Mesenchymal stem cell (in vitro differentiated cells and primary cell): ENCODE measurements at regions not wholly inside any gene's neighbourhood (a gene's known extent, or its start where the extent isn't known, plus 50 kb on each side); places are given as distances from the start of the nearest gene placed in this dataset.

Experiments
- DNase-seq: peaks from one replicate; pipeline ENCODE4 v3.0.0-alpha.2; 2013
- H2AFZ ChIP-seq: one replicate; pipeline ENCODE4 v1.6.1; 2013; ENCODE audit warnings: low read depth, mild to moderate bottlenecking, control low read depth, inconsistent platforms, low read length, moderate library complexity
- H2AK5ac ChIP-seq: 2 replicates; pipeline ENCODE4 v1.6.1; 2013; ENCODE audit warnings: low read length, moderate library complexity, mild to moderate bottlenecking, inconsistent platforms; ENCODE audit not compliant: severe bottlenecking
- H2BK120ac ChIP-seq: one replicate; pipeline ENCODE4 v1.6.1; 2013; ENCODE audit warnings: low read depth, mild to moderate bottlenecking, inconsistent platforms, low read length, moderate library complexity
- H2BK12ac ChIP-seq, 2 experiments: one replicate each; pipeline ENCODE4 v1.6.1; 2013; ENCODE audit warnings: inconsistent platforms in 2 of 2, low read length in 2 of 2, mild to moderate bottlenecking in 2 of 2, moderate library complexity in 2 of 2, control low read depth in 1 of 2
- H2BK15ac ChIP-seq: one replicate; pipeline ENCODE4 v1.6.1; 2013; ENCODE audit warnings: mild to moderate bottlenecking, low read depth, inconsistent platforms; ENCODE audit not compliant: poor library complexity, severe bottlenecking
- H2BK5ac ChIP-seq: 2 replicates; pipeline ENCODE4 v1.6.1; 2013; ENCODE audit warnings: low read depth, mild to moderate bottlenecking, low read length, control low read depth, inconsistent platforms; ENCODE audit not compliant: poor library complexity, severe bottlenecking
- H3K14ac ChIP-seq, 2 experiments: one replicate each; pipeline ENCODE4 v1.6.1; 2013; ENCODE audit warnings: inconsistent platforms in 2 of 2, low read length in 2 of 2, control low read depth in 1 of 2, mild to moderate bottlenecking in 1 of 2, moderate library complexity in 1 of 2
- H3K18ac ChIP-seq, 2 experiments: one replicate each; pipeline ENCODE4 v1.6.1; 2013; ENCODE audit warnings: inconsistent platforms in 2 of 2, low read length in 2 of 2, control low read depth in 1 of 2, low read depth in 1 of 2, mild to moderate bottlenecking in 1 of 2
- H3K23ac ChIP-seq, 2 experiments: one replicate each; pipeline ENCODE4 v1.6.1; 2013; ENCODE audit warnings: inconsistent platforms in 2 of 2, low read length in 2 of 2, mild to moderate bottlenecking in 2 of 2, moderate library complexity in 2 of 2, control low read depth in 1 of 2
- H3K27ac ChIP-seq: 2 replicates; pipeline ENCODE4 v1.5.1; 2013; ENCODE audit warnings: mild to moderate bottlenecking, moderate library complexity, low read length, control low read depth, inconsistent platforms; ENCODE audit not compliant: poor library complexity, severe bottlenecking
- H3K27me3 ChIP-seq, 2 experiments: 2 replicates each; pipeline versions ENCODE4 v1.6.1 to v1.7.0; 2013; ENCODE audit warnings: low read length in 2 of 2, mild to moderate bottlenecking in 2 of 2, moderate library complexity in 2 of 2, control low read depth in 1 of 2, inconsistent platforms in 1 of 2; ENCODE audit not compliant: control insufficient read depth in 1 of 2, insufficient read depth in 1 of 2
- H3K36me3 ChIP-seq, 2 experiments: 2 replicates each; pipeline versions ENCODE4 v1.6.1 to v1.7.0; 2013; ENCODE audit warnings: low read length in 2 of 2, control low read depth in 1 of 2, inconsistent platforms in 1 of 2, low read depth in 1 of 2, mild to moderate bottlenecking in 1 of 2; ENCODE audit not compliant: insufficient read depth in 2 of 2, control insufficient read depth in 1 of 2
- H3K4ac ChIP-seq, 2 experiments: one replicate each; pipeline ENCODE4 v1.6.1; 2013; ENCODE audit warnings: inconsistent platforms in 2 of 2, low read length in 2 of 2, mild to moderate bottlenecking in 2 of 2, moderate library complexity in 2 of 2, control low read depth in 1 of 2, low read depth in 1 of 2
- H3K4me1 ChIP-seq: 2 replicates; pipeline ENCODE4 v1.6.1; 2013; ENCODE audit warnings: low read depth, low read length, control low read depth; ENCODE audit not compliant: control insufficient read depth, insufficient read depth
- H3K4me2 ChIP-seq: 2 replicates; pipeline ENCODE4 v1.6.1; 2013; ENCODE audit warnings: low read length, mild to moderate bottlenecking, inconsistent platforms; ENCODE audit not compliant: poor library complexity, severe bottlenecking
- H3K4me3 ChIP-seq, 2 experiments: 2 replicates each; pipeline versions ENCODE4 v1.5.1 to v1.7.0; 2013; ENCODE audit warnings: low read length in 2 of 2, mild to moderate bottlenecking in 2 of 2, control low read depth in 1 of 2, low read depth in 1 of 2; ENCODE audit not compliant: insufficient read depth in 1 of 2
- H3K79me1 ChIP-seq: replicated peaks from 2 replicates; pipeline ENCODE4 v1.6.1; 2013; ENCODE audit warnings: mild to moderate bottlenecking, control low read depth, low read length, inconsistent platforms; ENCODE audit not compliant: poor library complexity, severe bottlenecking
- H3K9ac ChIP-seq: 2 replicates; pipeline ENCODE4 v1.7.0; 2013; ENCODE audit warnings: mild to moderate bottlenecking, low read length, moderate library complexity
- H3K9me3 ChIP-seq: 2 replicates; pipeline ENCODE4 v1.7.0; 2013; ENCODE audit warnings: mild to moderate bottlenecking, low read length; ENCODE audit not compliant: control insufficient read depth
- H4K8ac ChIP-seq: one replicate; pipeline ENCODE4 v1.6.1; 2013; ENCODE audit warnings: inconsistent platforms, mild to moderate bottlenecking, low read length, moderate library complexity
- H4K91ac ChIP-seq: one replicate; pipeline ENCODE4 v1.6.1; 2013; ENCODE audit warnings: mild to moderate bottlenecking, low read length, inconsistent platforms
- WGBS: methylation state at CpG from one replicate; pipeline ENCODE4 v1.1.7; 2013; ENCODE audit warnings: mixed read lengths; 5-methylcytosine and 5-hydroxymethylcytosine counted together

DNA sequence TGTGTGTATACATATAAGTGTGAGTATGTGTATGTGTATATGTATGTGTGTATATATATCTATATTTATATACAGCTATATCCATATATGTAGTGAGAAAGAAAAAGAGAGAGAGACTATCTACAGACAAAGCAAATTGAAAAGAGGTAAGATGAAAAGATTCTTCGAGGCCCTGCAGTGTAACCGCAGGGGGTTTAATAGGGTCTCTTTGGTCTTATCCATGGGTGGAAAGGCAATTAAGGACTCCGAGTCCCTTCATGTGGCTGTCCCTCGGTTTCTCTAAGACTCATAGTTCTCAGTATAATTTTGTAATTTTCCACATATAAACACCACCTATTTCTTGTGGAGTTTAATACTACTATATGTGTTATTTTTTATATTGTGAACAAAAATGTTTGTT is 50.6 kb upstream of the JAZF1 start:
- Histone ChIP-seq H3K9ac (no peak overlapping the region), H3K23ac (no peak overlapping the region), H4K91ac (no peak overlapping the region), H2AFZ (no peak overlapping the region), H3K4ac (no peak overlapping the region), H3K14ac (no peak overlapping the region), H3K18ac (no peak overlapping the region), H3K9me3 (no peaks in the 10 kb centered on the region), H3K4me1 (no peaks in the 10 kb centered on the region), H2BK12ac (no peak overlapping the region), H3K79me1 (no peaks in the 10 kb centered on the region), H3K27ac (no peak overlapping the region), H2BK5ac (no peak overlapping the region), H3K4me3 (no peak overlapping the region), H2AK5ac (no peak overlapping the region), H4K8ac (no peak overlapping the region), H3K36me3 (no peaks in the 10 kb centered on the region), H2BK120ac (no peak overlapping the region), H3K27me3 (no peaks in the 10 kb centered on the region), H3K4me2 (no peak overlapping the region), H2BK15ac (no peak overlapping the region)
- 59% methylated on average over 2 of the region's 4 CpGs for WGBS
- DNase-seq, result no peak

DNA sequence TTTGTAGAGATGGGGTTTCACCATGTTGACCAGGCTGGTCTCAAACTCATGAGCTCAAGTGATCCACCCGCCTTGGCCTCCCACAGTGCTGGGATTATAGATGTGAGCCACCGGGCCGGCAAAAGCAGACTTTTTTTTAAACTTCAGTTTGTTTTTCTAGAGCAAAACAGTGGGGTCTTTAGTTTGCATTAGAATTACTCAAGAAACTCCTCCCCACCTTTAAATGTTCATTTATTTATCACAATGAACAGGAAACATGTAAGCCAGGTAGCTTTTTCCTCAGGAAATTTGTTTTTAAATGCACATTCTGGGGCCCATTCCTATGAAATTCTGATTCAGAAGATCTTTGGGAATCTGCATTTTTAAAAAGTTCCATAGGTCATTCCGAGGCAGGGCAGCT is 56.0 kb upstream of the JAZF1 start:
- Histone ChIP-seq H2AFZ (no peak overlapping the region), H3K4me1 (no peaks in the 10 kb centered on the region), H3K4me3 (no peak overlapping the region), H3K27ac (no peak overlapping the region), H4K91ac (no peak overlapping the region), H2BK15ac (no peak overlapping the region), H3K9me3 (no peaks in the 10 kb centered on the region), H2BK12ac (no peak overlapping the region), H2BK120ac (no peak overlapping the region), H3K36me3 (no peaks in the 10 kb centered on the region), H3K79me1 (no peaks in the 10 kb centered on the region), H2AK5ac (no peak overlapping the region), H4K8ac (no peak overlapping the region), H3K14ac (no peak overlapping the region), H3K4me2 (no peak overlapping the region), H3K4ac (no peak overlapping the region), H2BK5ac (no peak overlapping the region), H3K23ac (no peak overlapping the region), H3K27me3 (no peaks in the 10 kb centered on the region), H3K18ac (no peak overlapping the region), H3K9ac (no peak overlapping the region)
- DNase-seq, result no peak
- WGBS, result 92% methylated on average over 1 of the region's 4 CpGs

DNA sequence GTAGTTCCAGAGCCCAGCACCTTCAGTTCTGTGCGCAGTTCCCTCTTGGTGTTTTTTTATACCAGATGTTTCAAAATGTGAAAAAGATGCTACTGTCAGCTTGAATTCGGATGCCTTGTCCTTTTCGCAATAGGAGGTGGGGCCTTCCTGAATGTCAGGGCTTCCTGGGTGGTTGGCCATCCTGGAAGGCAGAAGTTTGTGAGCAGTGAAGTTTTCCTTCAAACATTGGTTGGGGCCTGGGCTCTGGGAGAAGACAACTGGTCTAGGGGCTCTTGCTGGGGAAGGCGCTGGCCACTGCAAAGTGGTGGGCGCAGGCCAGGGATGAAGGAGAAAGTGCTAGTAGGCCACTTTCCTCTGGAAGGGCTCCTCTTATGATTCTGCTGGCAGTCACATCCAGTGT is 56.8 kb upstream of the JAZF1 start:
- Histone ChIP-seq H2AK5ac (no peak overlapping the region), H3K27me3 (no peaks in the 10 kb centered on the region), H2BK12ac (no peak overlapping the region), H3K9ac (no peak overlapping the region), H2BK120ac (no peak overlapping the region), H4K8ac (no peak overlapping the region), H3K14ac (no peak overlapping the region), H3K9me3 (no peaks in the 10 kb centered on the region), H3K4me3 (no peak overlapping the region), H3K4me2 (no peak overlapping the region), H2BK5ac (no peak overlapping the region), H3K23ac (no peak overlapping the region), H3K36me3 (no peaks in the 10 kb centered on the region), H3K79me1 (no peaks in the 10 kb centered on the region), H2BK15ac (no peak overlapping the region), H3K27ac (no peak overlapping the region), H4K91ac (no peak overlapping the region), H3K4ac (no peak overlapping the region), H2AFZ (no peak overlapping the region), H3K4me1 (no peaks in the 10 kb centered on the region), H3K18ac (no peak overlapping the region)
- 93% methylated on average over 5 of the region's 5 CpGs for WGBS
- DNase-seq, result no peak

DNA sequence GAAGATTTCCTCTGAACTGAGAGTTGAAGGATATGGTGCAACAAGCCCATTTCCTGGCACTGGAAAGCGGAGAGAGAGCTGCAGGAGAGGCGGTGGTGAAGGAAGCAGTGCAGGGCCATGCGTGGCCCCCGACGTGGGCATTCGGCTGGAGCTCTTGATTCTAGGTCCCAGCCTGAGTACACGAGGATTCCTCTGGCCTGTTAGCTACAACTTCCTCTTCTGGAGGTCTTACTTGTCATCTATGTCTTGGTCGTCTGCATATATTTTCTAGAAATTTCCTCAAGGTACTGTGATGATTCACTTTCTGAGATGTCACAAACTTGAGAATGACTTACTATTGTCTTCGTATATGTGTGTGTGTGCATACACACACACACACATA is 59.2 kb upstream of the JAZF1 start:
- no peak overlapping the region for H4K8ac ChIP-seq
- no peak overlapping the region for H3K18ac ChIP-seq
- no peak overlapping the region for H2AFZ ChIP-seq
- 92% methylated on average over 7 of the region's 9 CpGs for WGBS
- H2AK5ac ChIP-seq, result no peak overlapping the region
- H3K4me3 ChIP-seq, result no peak overlapping the region
- no peaks in the 10 kb centered on the region for H3K36me3 ChIP-seq
- DNase-seq, result no peak
- no peaks in the 10 kb centered on the region for H3K79me1 ChIP-seq
- H3K4me2 ChIP-seq, result no peak overlapping the region
- no peaks in the 10 kb centered on the region for H3K9me3 ChIP-seq
- no peak overlapping the region for H2BK12ac ChIP-seq
- no peak overlapping the region for H3K9ac ChIP-seq
- no peak overlapping the region for H3K14ac ChIP-seq
- no peak overlapping the region for H3K27ac ChIP-seq
- H3K4me1 ChIP-seq, result no peaks in the 10 kb centered on the region
- no peak overlapping the region for H3K4ac ChIP-seq
- no peaks in the 10 kb centered on the region for H3K27me3 ChIP-seq
- H2BK5ac ChIP-seq, result no peak overlapping the region
- H3K23ac ChIP-seq, result no peak overlapping the region
- H4K91ac ChIP-seq, result no peak overlapping the region
- no peak overlapping the region for H2BK120ac ChIP-seq
- H2BK15ac ChIP-seq, result no peak overlapping the region
